ENCODE measurements at regions not wholly inside any gene's neighbourhood (a gene's known extent, or its start where the extent isn't known, plus 50 kb on each side); places are given as distances from the start of the nearest gene placed in this dataset.

DNA sequence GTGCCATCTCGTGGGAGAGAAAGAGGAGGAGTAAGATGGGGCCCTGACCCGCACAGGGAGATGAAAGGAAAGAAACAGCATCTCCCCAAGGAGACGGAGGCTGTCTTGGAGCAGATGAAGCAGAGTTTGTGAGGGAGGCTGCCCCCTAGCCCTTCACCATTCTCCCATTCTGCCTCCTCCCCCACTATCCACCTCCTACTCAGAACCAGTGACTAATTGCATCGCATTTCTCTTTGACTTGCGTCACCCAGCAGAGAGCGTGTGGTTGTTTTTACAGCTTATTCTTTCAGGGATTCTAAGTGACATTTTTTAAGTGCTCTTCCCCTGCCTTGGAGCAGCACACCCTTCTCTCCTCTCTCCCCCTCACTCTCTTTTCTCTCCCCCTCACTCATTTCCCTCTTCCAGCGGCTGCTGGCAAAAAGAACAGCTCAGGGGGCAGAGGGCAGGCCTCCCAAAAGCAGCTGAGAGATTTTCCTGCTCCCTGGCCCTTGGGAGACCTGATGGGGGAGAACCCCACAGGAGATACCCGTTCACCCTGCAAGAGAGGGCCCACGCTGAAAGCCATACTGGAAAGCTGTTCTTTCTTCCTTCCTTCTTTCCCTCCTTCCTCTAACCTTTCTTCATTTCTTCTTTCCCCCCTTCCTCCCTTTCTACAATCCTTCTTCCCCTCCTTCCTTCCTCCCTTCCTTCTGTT is 91.8 kb downstream of the MRPL46 start:
- H3K4me3 ChIP-seq: no peak overlapping the region
- no peaks in the 10 kb centered on the region for H3K4me1 ChIP-seq
- TF ChIP-seq CTCF (IDR thresholded peaks at IDR 0.05): no peak
- TF ChIP-seq EP300 (IDR thresholded peaks at IDR 0.05): no peak
- TF ChIP-seq POLR2A (IDR thresholded peaks at IDR 0.05): no peak
- no peak for TF ChIP-seq POLR2AphosphoS5 (IDR thresholded peaks at IDR 0.05)
- 34 to 40% methylated on average over 9 of the region's 9 CpGs for WGBS, 2 donors
- H3K36me3 ChIP-seq: no peaks in the 10 kb centered on the region
- no peak for DNase-seq
- no peaks in the 10 kb centered on the region for H3K27me3 ChIP-seq
- H3K27ac ChIP-seq: no peak overlapping the region
- intact Hi-C loops (cut with DNase I): no loop called here
- no peaks in the 10 kb centered on the region for H3K9me3 ChIP-seq

DNA sequence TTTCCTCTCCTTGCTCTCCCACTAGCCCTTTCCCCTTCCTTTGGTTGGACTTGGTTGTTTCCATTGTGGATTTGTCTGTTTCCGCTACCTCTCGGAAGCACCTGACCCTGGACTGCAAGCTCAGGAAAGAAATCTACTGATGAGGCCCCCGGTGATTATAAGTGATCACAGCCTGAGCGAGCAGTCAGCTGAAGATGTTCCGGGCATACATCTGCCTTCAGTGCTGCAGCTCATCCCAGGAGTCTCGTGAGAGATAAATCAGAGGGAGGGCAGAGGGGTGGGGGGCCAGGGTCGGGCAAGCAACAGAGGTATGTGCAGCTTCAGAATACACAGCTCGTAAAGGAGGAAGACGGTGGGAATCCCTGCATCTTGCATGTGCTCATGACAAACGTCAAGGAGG is 102.1 kb downstream of the MRPL46 start:
- TF ChIP-seq POLR2AphosphoS5 (IDR thresholded peaks at IDR 0.05) (no peak), CTCF (IDR thresholded peaks at IDR 0.05) (no peak), POLR2A (IDR thresholded peaks at IDR 0.05) (no peak)
- H3K27me3 ChIP-seq: no peaks in the 10 kb centered on the region
- H3K9me3 ChIP-seq: no peaks in the 10 kb centered on the region
- no peaks in the 10 kb centered on the region for H3K36me3 ChIP-seq
- no peak overlapping the region for H3K27ac ChIP-seq
- no peak for DNase-seq
- H3K4me1 ChIP-seq: no peaks in the 10 kb centered on the region
- intact Hi-C loops (cut with DNase I): no loop called here
- H3K4me3 ChIP-seq: no peak overlapping the region
- WGBS, 2 donors: 65 to 72% methylated on average over 10 of the region's 10 CpGs

DNA sequence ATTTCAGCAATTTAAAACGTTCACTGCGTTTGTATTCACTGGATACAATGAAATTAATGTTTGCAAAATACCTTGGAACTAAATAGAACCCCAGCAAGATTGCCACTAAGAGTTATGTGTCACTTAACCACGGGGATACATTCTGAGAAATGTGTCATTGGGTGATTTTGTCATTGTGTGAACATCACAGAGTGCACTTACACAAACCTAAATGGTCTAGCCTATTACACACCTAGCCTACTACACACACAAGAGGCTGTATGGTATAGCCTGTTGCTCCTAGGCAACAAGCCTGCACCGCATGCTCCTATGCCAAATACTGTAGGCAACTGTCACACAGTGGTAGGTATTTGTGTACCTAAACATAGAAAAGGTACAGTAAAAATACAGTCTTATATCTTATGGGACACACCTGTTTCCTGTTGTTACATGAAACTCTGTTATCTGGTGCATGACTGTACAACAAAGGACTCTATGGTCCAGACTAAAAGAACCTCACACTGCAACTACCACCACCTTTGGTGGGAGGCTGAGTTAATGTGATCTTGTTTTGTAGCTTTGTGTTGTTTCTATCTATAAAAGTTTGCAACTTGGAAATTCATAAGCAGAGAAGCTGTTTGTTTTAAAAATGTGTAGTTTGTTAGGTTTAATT is 92.2 kb upstream of the NTRK3 start:
- Histone ChIP-seq H3K4me3 (no peak overlapping the region), H3K27me3 (no peaks in the 10 kb centered on the region), H3K4me1 (no peaks in the 10 kb centered on the region), H3K27ac (no peak overlapping the region), H3K9me3 (peaks cover 0 to 8% (median 4%) of the 10 kb centered on the region in 4 donors), H3K36me3 (no peaks in the 10 kb centered on the region)
- TF ChIP-seq EP300 (IDR thresholded peaks at IDR 0.05) (no peak), CTCF (IDR thresholded peaks at IDR 0.05) (no peak), POLR2AphosphoS5 (IDR thresholded peaks at IDR 0.05) (no peak), POLR2A (IDR thresholded peaks at IDR 0.05) (no peak)
- DNase-seq: no peak
- intact Hi-C loops (cut with DNase I): no loop called here
- 55 to 72% methylated on average over 4 of the region's 4 CpGs for WGBS, 2 donors

DNA sequence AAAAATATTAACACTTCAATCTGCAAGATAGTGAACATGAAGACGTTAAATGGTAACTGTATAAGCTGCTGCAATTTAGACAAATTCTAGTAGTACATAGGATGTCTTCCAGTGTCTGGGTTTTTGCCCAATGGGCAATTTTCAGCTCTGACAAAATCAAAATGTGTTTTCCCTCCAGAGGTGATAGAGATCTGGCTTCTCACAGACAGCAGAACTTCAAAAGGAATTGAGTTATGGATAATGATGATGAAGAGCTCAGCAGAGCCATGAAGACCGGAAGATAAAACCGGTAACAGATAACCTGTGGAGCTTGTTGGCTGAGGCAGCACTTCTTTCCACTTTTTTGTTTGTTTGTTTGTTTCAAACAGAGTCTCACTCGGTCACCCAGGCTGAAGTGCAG is 89.4 kb upstream of the NTRK3 start:
- no peak overlapping the region for H3K27ac ChIP-seq
- H3K4me3 ChIP-seq: no peak overlapping the region
- no peak for DNase-seq
- H3K36me3 ChIP-seq: no peaks in the 10 kb centered on the region
- 74 to 87% methylated on average over 4 of the region's 4 CpGs for WGBS, 2 donors
- no peaks in the 10 kb centered on the region for H3K27me3 ChIP-seq
- intact Hi-C loops (cut with DNase I): no loop called here
- TF ChIP-seq POLR2AphosphoS5 (IDR thresholded peaks at IDR 0.05) (no peak), POLR2A (IDR thresholded peaks at IDR 0.05) (no peak), CTCF (IDR thresholded peaks at IDR 0.05) (no peak), EP300 (IDR thresholded peaks at IDR 0.05) (no peak)
- no peaks in the 10 kb centered on the region for H3K4me1 ChIP-seq
- no peaks in the 10 kb centered on the region for H3K9me3 ChIP-seq
